HG03280 (cell line): ENCODE measurements at regions not wholly inside any gene's neighbourhood (a gene's known extent, or its start where the extent isn't known, plus 50 kb on each side); places are given as distances from the start of the nearest gene placed in this dataset.
"Not testable (repeated sequence)": the region's sequence is repeated elsewhere in the genome, so short reads cannot be mapped to it uniquely, and the experiment has no call there.

Experiments used
- ATAC-seq: cut with Tn5 transposase; IDR thresholded peaks from one replicate; pipeline ENCODE4 v1.9.1; 2021; ENCODE audit warnings: mild to moderate bottlenecking, moderate library complexity; ENCODE audit not compliant: unreplicated experiment

DNA sequence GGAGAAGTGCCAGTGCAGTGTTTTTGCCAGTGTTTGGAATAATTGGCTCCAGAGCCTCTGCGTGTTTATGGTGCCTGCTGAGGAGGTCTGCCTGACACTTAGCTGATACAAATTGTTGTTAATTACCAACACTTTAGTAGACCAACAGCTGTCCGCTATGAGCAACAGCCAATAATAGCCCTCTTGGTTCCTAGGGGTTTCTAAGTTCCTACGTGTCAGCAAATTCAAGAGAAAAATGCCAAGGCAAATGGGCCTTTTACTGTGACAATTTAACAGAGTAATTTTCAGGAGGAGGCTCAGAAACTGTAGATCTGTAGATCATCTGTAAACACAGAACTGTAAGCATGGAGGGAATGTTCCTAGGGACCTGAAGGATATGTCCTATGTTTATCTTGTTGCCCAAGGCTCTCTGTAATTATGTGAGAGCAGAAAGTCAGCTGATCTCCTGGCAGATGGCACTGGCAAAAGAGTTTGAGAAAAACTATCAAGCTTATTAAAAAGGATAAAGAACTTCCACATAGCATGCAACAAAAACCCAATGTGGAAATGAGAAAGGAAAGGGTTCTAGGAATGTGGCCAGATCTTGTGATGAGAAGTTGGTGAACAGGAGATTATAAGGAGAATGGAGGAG is 157.7 kb downstream of the GJA1 start:
- no peak for ATAC-seq

DNA sequence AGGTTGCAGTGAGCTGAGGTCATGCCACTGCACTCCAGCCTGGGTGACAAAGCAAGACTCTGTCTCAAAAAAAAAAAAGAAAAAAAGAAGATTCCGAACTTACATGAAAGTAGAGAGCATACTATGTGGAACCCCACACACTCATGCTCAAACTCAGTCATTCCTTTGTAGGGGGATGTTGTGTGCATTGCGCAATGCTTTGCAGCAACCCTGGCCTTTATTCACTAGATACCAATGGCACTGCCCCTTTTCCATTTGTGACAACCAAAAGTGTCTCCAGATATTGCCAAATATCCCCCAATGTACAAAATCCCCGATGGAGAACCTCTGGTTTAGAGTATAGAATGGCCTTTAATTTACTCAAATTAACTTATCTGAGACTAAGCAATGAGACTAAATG is 158.6 kb downstream of the GJA1 start:
- no peak for ATAC-seq

DNA sequence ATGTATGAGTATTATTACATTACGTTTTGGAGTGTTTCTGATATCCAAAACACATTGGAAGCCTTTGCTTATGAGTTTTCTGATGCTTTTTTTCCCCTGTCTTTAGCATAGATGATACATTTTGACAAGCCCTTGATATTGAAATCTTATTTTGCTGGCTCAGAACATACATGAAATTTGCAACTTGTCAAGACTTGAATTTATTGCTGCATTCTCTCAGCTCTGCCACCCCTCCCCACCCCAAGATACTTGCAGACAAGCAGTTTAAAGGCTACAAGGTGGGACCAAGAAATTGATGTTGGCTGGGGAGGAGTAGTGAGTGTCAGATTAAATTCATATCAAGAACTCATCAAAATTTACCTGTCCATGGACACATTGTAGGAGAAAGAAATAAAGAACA is 160.2 kb downstream of the GJA1 start:
- ATAC-seq, result no peak

- ATAC-seq, result no peak
Observed at GRCh38 chr6:121596441-121596840, 161.0 kb downstream of the GJA1 start.

GRCh38 chr6:121597654-121598053 is 162.2 kb downstream of the GJA1 start:
- ATAC-seq, result no peak

- ATAC-seq, result not testable (repeated sequence)
Observed at GRCh38 chr6:121599331-121599730, 163.9 kb downstream of the GJA1 start.

DNA sequence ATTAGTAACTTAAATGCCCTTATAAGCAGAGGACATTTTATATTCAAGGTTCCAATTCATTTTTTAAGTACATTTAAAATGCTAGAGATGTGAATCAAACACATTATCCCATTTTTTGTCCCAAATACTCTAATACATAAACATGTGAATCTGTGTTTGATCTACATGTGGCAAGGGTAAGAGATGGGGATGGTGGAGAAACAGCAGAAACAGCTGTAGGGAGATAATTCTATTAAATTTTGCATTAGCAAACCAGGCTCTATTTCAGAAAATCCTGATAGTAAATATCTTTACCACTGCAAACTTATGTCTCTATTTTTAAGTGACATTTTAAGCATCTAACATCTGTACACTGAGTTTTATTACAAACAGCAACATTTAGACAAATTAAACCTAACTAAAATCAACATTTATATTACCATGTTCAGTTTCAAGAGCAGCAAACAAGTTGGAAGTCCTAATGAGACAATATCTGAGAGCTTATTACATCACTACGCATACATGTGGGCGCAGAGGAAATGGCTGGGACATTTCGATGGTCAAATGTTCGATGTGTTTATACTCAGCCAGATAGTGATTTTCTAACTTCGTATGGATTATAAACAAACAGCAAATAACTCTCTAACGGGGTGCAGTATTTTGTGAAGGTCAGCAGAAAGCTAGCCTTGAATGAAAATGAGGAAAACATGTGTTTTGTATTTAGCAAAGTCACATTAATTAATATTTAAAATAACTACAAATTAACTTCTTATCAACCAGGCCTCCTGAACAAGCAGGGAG is 165.1 kb downstream of the GJA1 start:
- no peak for ATAC-seq

DNA sequence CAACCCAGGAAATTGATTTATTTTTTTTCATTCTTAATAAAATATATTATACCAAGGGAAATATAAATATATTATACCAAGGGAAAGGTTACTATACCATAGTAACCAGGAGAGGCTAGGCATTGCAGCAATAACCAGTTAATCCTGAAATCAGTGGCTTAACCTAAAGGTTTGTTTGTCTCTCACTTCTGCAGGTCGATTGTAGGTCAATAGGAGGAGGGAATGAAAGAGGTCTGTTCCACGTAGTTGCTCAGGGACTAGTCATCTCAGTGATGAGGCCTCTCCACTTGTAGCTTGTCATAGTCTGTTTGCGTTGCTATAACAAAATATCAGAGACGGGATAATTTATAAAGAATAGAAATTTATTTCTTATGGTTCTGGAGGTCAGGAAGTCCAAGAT is 168.0 kb downstream of the GJA1 start:
- ATAC-seq, result no peak

- ATAC-seq, result no peak
Observed at GRCh38 chr6:121607721-121608120, 172.3 kb downstream of the GJA1 start.

GRCh38 chr6:121608270-121608669 is 172.8 kb downstream of the GJA1 start:
- ATAC-seq, result no peak

- ATAC-seq, result no peak
Observed at GRCh38 chr6:121609281-121609680, 173.8 kb downstream of the GJA1 start.

DNA sequence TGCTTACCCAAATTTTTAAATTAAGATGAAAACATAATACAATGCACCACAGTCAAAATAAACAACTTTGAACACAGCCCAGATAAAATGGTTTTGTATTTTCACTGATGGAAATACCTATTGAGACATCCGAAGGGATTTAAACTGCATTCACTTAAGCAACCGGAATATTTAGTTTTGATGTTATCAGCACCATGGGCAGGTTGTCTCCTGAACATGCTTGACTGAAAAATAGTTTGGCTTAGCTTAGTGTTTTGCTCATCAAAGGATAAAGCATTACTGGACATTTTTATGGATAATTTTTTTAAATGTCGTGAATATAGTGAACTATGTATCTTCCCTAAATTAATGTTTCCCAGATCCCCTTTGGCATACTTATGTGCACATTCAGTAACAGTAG is 177.5 kb downstream of the GJA1 start:
- ATAC-seq, result no peak

DNA sequence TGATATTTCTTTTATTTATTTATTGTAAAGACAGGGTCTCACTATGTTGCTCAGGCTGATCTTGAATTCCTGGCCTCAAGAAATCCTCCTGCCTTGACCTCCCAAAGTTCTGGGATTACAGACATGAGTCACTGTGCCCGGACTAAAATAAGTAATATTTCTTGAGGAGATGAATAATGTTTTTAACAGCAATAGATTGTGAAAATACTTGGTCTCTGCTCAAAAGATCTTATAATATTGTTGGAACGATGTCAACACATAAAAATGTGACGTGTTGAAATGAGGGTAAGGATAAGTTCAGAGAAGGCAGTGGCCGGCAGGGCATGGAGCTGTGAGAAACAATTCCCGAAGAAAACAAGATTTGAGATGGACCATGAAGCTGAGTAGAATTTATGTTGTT is 178.7 kb downstream of the GJA1 start:
- no peak for ATAC-seq

GRCh38 chr6:121615493-121615892 is 180.0 kb downstream of the GJA1 start:
- ATAC-seq, result no peak

GRCh38 chr6:121616406-121616805 is 181.0 kb downstream of the GJA1 start:
- no peak for ATAC-seq

DNA sequence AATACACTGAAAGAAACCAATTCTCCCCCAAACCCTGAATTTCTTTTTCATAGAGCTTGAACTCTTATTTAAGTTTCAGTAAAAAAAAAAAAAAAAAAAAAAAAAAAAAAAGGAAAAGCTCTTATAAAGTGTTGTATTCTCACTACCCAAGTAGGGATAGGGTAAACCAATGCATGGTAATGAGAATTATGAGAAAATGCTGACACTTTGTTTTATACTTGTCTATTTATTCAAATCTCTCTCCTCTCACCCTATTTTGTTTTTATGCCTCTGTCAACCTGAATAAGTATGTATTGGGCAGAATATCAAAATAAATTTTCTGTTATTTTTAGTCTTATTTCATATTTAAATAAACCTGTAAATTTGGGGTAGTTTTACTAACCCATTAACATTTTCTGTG is 181.9 kb downstream of the GJA1 start:
- ATAC-seq, result no peak

GRCh38 chr6:121619013-121619412 is 183.6 kb downstream of the GJA1 start:
- ATAC-seq, result no peak

DNA sequence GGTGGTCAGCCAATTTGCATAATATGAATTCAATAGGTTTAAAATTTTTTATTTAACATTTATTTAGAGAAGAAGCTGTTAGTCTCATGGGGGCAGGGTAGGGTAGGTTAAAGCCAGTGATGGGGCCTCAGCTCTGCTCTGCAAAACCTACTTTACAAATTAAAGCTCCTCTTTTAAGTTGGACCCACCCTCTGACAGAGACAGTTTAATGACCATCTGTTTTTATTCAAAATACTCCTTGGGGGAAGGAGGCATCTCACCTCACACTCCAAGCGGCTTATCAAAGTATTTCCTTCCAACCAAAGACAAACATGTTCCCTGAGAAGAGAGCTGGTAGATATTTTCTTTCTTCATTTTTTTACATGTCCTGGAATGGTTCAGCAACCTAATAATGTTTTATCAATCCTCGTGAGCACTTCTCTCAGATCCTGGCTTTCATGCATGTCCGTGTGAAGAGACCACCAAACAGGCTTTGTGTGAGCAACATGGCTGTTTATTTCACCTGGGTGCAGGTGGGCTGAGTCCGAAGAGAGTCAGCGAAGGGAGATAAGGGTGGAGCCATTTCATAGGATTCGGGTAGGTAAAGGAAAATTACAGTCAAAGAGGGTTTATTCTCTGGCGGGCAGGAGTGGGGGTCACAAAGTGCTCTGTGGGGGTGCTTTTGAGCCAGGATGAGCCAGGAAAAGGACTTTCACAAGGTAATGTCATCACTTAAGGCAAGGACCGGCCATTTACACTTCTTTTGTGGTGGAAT is 184.7 kb downstream of the GJA1 start:
- no peak for ATAC-seq

DNA sequence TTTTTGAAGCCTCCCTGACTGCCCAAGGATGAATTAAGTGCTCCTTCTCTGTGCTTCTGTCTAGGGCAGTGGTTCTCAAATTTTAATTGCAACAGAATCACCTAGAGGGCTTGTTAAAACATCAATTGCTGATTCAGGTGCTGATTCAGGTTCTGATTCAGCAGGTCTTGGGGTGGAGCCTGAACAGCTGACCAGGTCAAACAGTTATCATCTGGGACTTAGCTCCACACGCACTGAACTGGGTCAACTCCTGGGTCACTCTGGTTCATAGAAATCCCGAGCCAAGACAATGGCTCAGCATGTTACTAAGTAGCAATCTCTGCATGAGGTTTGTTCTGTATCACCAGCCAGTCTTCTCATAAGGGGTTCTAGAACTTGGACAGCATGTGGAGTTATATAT is 192.3 kb downstream of the GJA1 start:
- no peak for ATAC-seq

DNA sequence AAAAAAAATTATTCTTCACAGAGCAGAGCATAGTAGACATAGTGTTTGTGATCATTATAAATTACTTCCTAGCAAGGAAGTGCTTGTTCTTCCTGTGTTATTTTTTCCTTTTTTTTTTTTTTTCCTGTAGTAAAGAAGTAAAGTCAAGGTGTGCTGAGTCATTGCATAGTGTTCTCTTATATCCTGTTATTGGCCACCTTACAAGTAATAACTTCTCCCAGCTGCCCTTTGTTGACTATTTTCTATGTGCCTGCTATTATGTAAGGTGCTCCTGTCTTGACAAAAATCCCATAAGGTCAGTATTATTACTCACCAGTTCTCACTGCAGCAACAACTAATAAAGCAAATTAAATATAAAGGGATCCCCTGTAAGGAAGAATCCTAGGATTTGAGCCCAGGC is 195.3 kb downstream of the GJA1 start:
- ATAC-seq, result no peak

DNA sequence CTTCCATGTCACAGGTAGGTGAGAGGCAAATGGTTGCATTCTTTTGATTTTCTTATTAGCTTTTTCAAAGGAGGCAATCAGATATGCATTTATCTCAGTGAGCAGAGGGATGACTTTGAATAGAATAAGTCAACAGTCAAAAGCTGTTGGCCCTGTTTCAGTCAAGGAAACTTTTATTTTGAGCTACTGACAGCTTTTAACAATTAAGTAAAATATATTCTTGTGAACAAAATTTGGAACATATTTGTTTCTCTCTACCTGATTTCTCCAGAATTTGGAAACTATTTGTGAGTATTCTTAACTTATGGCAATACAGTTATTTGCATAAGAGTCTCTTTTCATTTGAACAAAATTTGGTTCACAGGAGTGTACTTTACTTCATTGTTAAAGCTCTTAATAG is 196.3 kb downstream of the GJA1 start:
- ATAC-seq, result not testable (repeated sequence)

GRCh38 chr6:121633309-121633708 is 197.9 kb downstream of the GJA1 start:
- ATAC-seq, result no peak
